ENCODE measurements at regions not wholly inside any gene's neighbourhood (a gene's known extent, or its start where the extent isn't known, plus 50 kb on each side); places are given as distances from the start of the nearest gene placed in this dataset.

- no peak for ATAC-seq
- Mint-ChIP-seq H3K27ac (no peak overlapping the region), H3K4me3 (no peak overlapping the region), H3K36me3 (no peaks in the 10 kb centered on the region), H3K4me1 (no peaks in the 10 kb centered on the region), H3K27me3 (no peaks in the 10 kb centered on the region), H3K9me3 (no peaks in the 10 kb centered on the region)
These were observed 282.1 kb upstream of the ROPN1 start for GRCh38 chr3:124274051-124274450.

GRCh38 chr3:124275412-124275811 lies 283.5 kb upstream of the ROPN1 start:
- Mint-ChIP-seq H3K36me3 (no peaks in the 10 kb centered on the region), H3K4me1 (no peaks in the 10 kb centered on the region), H3K4me3 (no peak overlapping the region), H3K9me3 (no peaks in the 10 kb centered on the region), H3K27me3 (no peaks in the 10 kb centered on the region), H3K27ac (no peak overlapping the region)
- no peak for ATAC-seq

- ATAC-seq = no peak
- Mint-ChIP-seq H3K4me1 (no peaks in the 10 kb centered on the region), H3K36me3 (no peaks in the 10 kb centered on the region), H3K27me3 (no peaks in the 10 kb centered on the region), H3K27ac (no peak overlapping the region), H3K9me3 (no peaks in the 10 kb centered on the region), H3K4me3 (no peak overlapping the region)
These were observed 284.2 kb upstream of the ROPN1 start for GRCh38 chr3:124276133-124276532.

- no peak for ATAC-seq
- H3K4me1 Mint-ChIP-seq = no peaks in the 10 kb centered on the region
- H3K4me3 Mint-ChIP-seq = no peak overlapping the region
- no peaks in the 10 kb centered on the region for H3K27me3 Mint-ChIP-seq
- no peaks in the 10 kb centered on the region for H3K9me3 Mint-ChIP-seq
- no peak overlapping the region for H3K27ac Mint-ChIP-seq
- H3K36me3 Mint-ChIP-seq = no peaks in the 10 kb centered on the region
These were observed 284.7 kb upstream of the ROPN1 start for GRCh38 chr3:124276539-124277143.

GRCh38 chr3:124277144-124277890 lies 285.4 kb upstream of the ROPN1 start:
- no peak for ATAC-seq
- H3K27ac Mint-ChIP-seq = no peak overlapping the region
- H3K36me3 Mint-ChIP-seq = no peaks in the 10 kb centered on the region
- no peak overlapping the region for H3K4me3 Mint-ChIP-seq
- H3K4me1 Mint-ChIP-seq = no peaks in the 10 kb centered on the region
- no peaks in the 10 kb centered on the region for H3K9me3 Mint-ChIP-seq
- H3K27me3 Mint-ChIP-seq = no peaks in the 10 kb centered on the region

- Mint-ChIP-seq H3K27me3 (peaks cover 11% of the 10 kb centered on the region), H3K36me3 (no peaks in the 10 kb centered on the region), H3K4me1 (no peaks in the 10 kb centered on the region), H3K27ac (no peak overlapping the region), H3K4me3 (no peak overlapping the region), H3K9me3 (no peaks in the 10 kb centered on the region)
- no peak for ATAC-seq
These were observed 289.8 kb upstream of the ROPN1 start for GRCh38 chr3:124281453-124282316.

- no peaks in the 10 kb centered on the region for H3K9me3 Mint-ChIP-seq
- peaks cover 14% of the 10 kb centered on the region for H3K27me3 Mint-ChIP-seq
- no peak overlapping the region for H3K27ac Mint-ChIP-seq
- H3K4me1 Mint-ChIP-seq = no peaks in the 10 kb centered on the region
- no peak overlapping the region for H3K4me3 Mint-ChIP-seq
- ATAC-seq = no peak
- H3K36me3 Mint-ChIP-seq = no peaks in the 10 kb centered on the region
These were observed 291.1 kb upstream of the ROPN1 start for GRCh38 chr3:124282751-124283651.

- Mint-ChIP-seq H3K36me3 (no peaks in the 10 kb centered on the region), H3K9me3 (peaks cover 6% of the 10 kb centered on the region), H3K4me1 (no peaks in the 10 kb centered on the region), H3K27me3 (peaks cover 21% of the 10 kb centered on the region), H3K27ac (no peak overlapping the region), H3K4me3 (no peak overlapping the region)
- ATAC-seq = no peak
These were observed 291.7 kb upstream of the ROPN1 start for GRCh38 chr3:124283652-124284023.

GRCh38 chr3:124288996-124289395 lies 297.1 kb upstream of the ROPN1 start:
- Mint-ChIP-seq H3K4me1 (no peaks in the 10 kb centered on the region), H3K36me3 (no peaks in the 10 kb centered on the region), H3K9me3 (peaks cover 7% of the 10 kb centered on the region), H3K27ac (no peak overlapping the region), H3K4me3 (no peak overlapping the region), H3K27me3 (peaks cover 37% of the 10 kb centered on the region)
- no peak for ATAC-seq

GRCh38 chr3:124291008-124291407 lies 299.1 kb upstream of the ROPN1 start:
- Mint-ChIP-seq H3K27me3 (peaks cover 36% of the 10 kb centered on the region), H3K36me3 (no peaks in the 10 kb centered on the region), H3K4me1 (no peaks in the 10 kb centered on the region), H3K27ac (no peak overlapping the region), H3K9me3 (peaks cover 7% of the 10 kb centered on the region), H3K4me3 (no peak overlapping the region)
- ATAC-seq = no peak

- no peaks in the 10 kb centered on the region for H3K36me3 Mint-ChIP-seq
- H3K4me3 Mint-ChIP-seq = no peak overlapping the region
- H3K4me1 Mint-ChIP-seq = no peaks in the 10 kb centered on the region
- peaks cover 7% of the 10 kb centered on the region for H3K9me3 Mint-ChIP-seq
- peaks cover 43% of the 10 kb centered on the region for H3K27me3 Mint-ChIP-seq
- H3K27ac Mint-ChIP-seq = no peak overlapping the region
- no peak for ATAC-seq
These were observed 300.4 kb upstream of the ROPN1 start for GRCh38 chr3:124292329-124292728.

- Mint-ChIP-seq H3K9me3 (peaks cover 2% of the 10 kb centered on the region), H3K27ac (no peak overlapping the region), H3K4me3 (no peak overlapping the region), H3K4me1 (no peaks in the 10 kb centered on the region), H3K36me3 (no peaks in the 10 kb centered on the region), H3K27me3 (peaks cover 37% of the 10 kb centered on the region)
- ATAC-seq = no peak
These were observed 301.7 kb upstream of the ROPN1 start for GRCh38 chr3:124293584-124293983.

- no peaks in the 10 kb centered on the region for H3K36me3 Mint-ChIP-seq
- ATAC-seq = no peak
- no peak overlapping the region for H3K27ac Mint-ChIP-seq
- no peak overlapping the region for H3K4me3 Mint-ChIP-seq
- peaks cover 36% of the 10 kb centered on the region for H3K27me3 Mint-ChIP-seq
- H3K4me1 Mint-ChIP-seq = peaks cover 6% of the 10 kb centered on the region
- H3K9me3 Mint-ChIP-seq = no peaks in the 10 kb centered on the region
These were observed 303.4 kb upstream of the ROPN1 start for GRCh38 chr3:124295362-124295761.

- Mint-ChIP-seq H3K36me3 (no peaks in the 10 kb centered on the region), H3K9me3 (no peaks in the 10 kb centered on the region), H3K27ac (no peak overlapping the region), H3K4me3 (no peak overlapping the region), H3K4me1 (peaks cover 6% of the 10 kb centered on the region), H3K27me3 (peaks cover 33% of the 10 kb centered on the region)
- no peak for ATAC-seq
These were observed 304.5 kb upstream of the ROPN1 start for GRCh38 chr3:124296406-124296805.

Measured in stimulated activated memory B cell treated with anti-CD40 and anti-IgM and Interleukin-4, amounts not matched to agents 10 μg/mL and 1 μg/mL and 100 μg/mL, for 72 hours (primary cell).